K562 (cell line): ENCODE measurements at regions not wholly inside any gene's neighbourhood (a gene's known extent, or its start where the extent isn't known, plus 50 kb on each side); places are given as distances from the start of the nearest gene placed in this dataset.

ENCODE experiments used
- ATAC-seq: fragments of 200-7000 bp; cut with Tn5 transposase; 3 replicates; pipeline ENCODE4 v1.9.1; 2020; ENCODE audit warnings: moderate library complexity
- BruUV-seq: library from RNA; stranded (reverse); fragments of 400-500 nt; replicated peaks from 2 replicates; lab custom pipeline; 2021; lab: Mats Ljungman, UMichigan
- CTCF ChIA-PET: fragments of 300-600 bp; formaldehyde crosslinking; extraction: SDS; loops from one replicate; lab custom pipeline; 2021; ENCODE audit warnings: low intra/inter-chr PET ratio; lab: Yijun Ruan, JAX
- POLR2A ChIA-PET: fragments of 300-600, 350-650 bp; sonication (Branson Sonifier 250); formaldehyde crosslinking; extraction: SDS; loops from one replicate; lab custom pipeline; 2021; ENCODE audit warnings: antibody characterized with exemption, inconsistent platforms; lab: Yijun Ruan, JAX
- DNase-seq, 4 experiments: peaks; one replicate each; pipeline versions ENCODE4 v3.0.0 to v3.0.0-alpha.2; 2011 to 2018; ENCODE audit warnings: low spot score in 3 of 4, mixed read lengths in 3 of 4; ENCODE audit errors: extremely low read depth in 1 of 4
- FAIRE-seq: peaks from 2 replicates; lab custom pipeline; 2011; peaks lifted over from hg19 to GRCh38; lab: Jason Lieb, UNC
- H2AFZ ChIP-seq: 2 replicates; pipeline ENCODE4 v1.6.0; 2011; ENCODE audit warnings: low read depth, low read length, control low read depth, inconsistent platforms
- H3K27ac ChIP-seq: fragments of 200-600 bp; 3 replicates; pipeline ENCODE4 v1.8.0; 2011; ENCODE audit warnings: low read depth, mild to moderate bottlenecking, control low read depth, inconsistent platforms, low read length, moderate library complexity, mixed read lengths; ENCODE audit errors: extremely low read depth
- H3K27me3 ChIP-seq, 2 experiments: fragments of 300-600 bp in 1 of 2; 2 replicates in 1 of 2; 3 replicates in 1 of 2; pipeline versions ENCODE4 v1.6.0 to v1.8.0; 2011; ENCODE audit warnings: inconsistent platforms in 2 of 2, low read length in 2 of 2, mild to moderate bottlenecking in 1 of 2, mixed read lengths in 1 of 2, moderate library complexity in 1 of 2; ENCODE audit not compliant: control insufficient read depth in 2 of 2, insufficient read depth in 2 of 2
- H3K36me3 ChIP-seq: fragments of 300-600 bp; 3 replicates; pipeline ENCODE4 v1.8.0; 2011; ENCODE audit warnings: mild to moderate bottlenecking, low read length, inconsistent platforms; ENCODE audit not compliant: control insufficient read depth, insufficient read depth
- H3K4me1 ChIP-seq, 2 experiments: fragments of 200-600 bp in 1 of 2; replicated peaks in 1 of 2; 2 replicates in 1 of 2; 3 replicates in 1 of 2; pipeline versions ENCODE4 v1.5.1 to v1.8.0; 2011; ENCODE audit warnings: inconsistent platforms in 2 of 2, low read length in 2 of 2, mild to moderate bottlenecking in 1 of 2, mixed read lengths in 1 of 2, moderate library complexity in 1 of 2; ENCODE audit not compliant: control insufficient read depth in 2 of 2, insufficient read depth in 2 of 2
- H3K4me2 ChIP-seq: 2 replicates; pipeline ENCODE4 v1.6.1; 2011; ENCODE audit warnings: low read length, control low read depth, inconsistent platforms, mixed read lengths; ENCODE audit not compliant: insufficient read depth
- H3K4me3 ChIP-seq: fragments of 200-600 bp; sonication (generic), shearing (Covaris generic); 2 replicates; pipeline ENCODE4 v1.5.1; 2016; ENCODE audit warnings: control low read depth, inconsistent platforms
- H3K79me2 ChIP-seq: fragments of 200-600 bp; 3 replicates; pipeline ENCODE4 v1.8.0; 2011; ENCODE audit warnings: low read length, inconsistent platforms; ENCODE audit not compliant: control insufficient read depth, insufficient read depth
- H3K9ac ChIP-seq, 2 experiments: 2 replicates each; pipeline versions ENCODE4 v1.6.0 to v1.6.1; 2011; ENCODE audit warnings: low read depth in 2 of 2, low read length in 2 of 2, control low read depth in 1 of 2, inconsistent platforms in 1 of 2, mild to moderate bottlenecking in 1 of 2, mixed read lengths in 1 of 2; ENCODE audit not compliant: insufficient read depth in 1 of 2
- H3K9me1 ChIP-seq: one replicate; pipeline ENCODE4 v1.6.0; 2011; ENCODE audit warnings: inconsistent platforms, mild to moderate bottlenecking, low read length, moderate library complexity; ENCODE audit not compliant: control insufficient read depth, insufficient read depth
- H3K9me3 ChIP-seq: replicated peaks from 2 replicates; pipeline ENCODE4 v1.5.1; 2011; ENCODE audit warnings: low read depth, low read length, inconsistent platforms; ENCODE audit not compliant: control insufficient read depth, insufficient read depth
- H4K20me1 ChIP-seq: replicated peaks from 2 replicates; pipeline ENCODE4 v1.6.1; 2011; ENCODE audit warnings: low read length, inconsistent platforms, mixed read lengths; ENCODE audit not compliant: control insufficient read depth, insufficient read depth
- ATF4 ChIP-seq: fragments of 450-650 bp; formaldehyde crosslinking; IDR thresholded peaks from 2 replicates; pipeline ENCODE4 v1.4.0; 2022; ENCODE audit warnings: mild to moderate bottlenecking, moderate library complexity
- CHD7 ChIP-seq: fragments of 200-600 bp; sonication (generic); IDR thresholded peaks from one replicate; pipeline ENCODE4 v1.6.1; 2012; ENCODE audit warnings: mild to moderate bottlenecking, low read depth, low read length, inconsistent platforms
- HDAC2 ChIP-seq: fragments of 450-650 bp; IDR thresholded peaks from 2 replicates; pipeline ENCODE4 v1.6.1; 2016; ENCODE audit warnings: mild to moderate bottlenecking
- SIRT6 ChIP-seq: IDR thresholded peaks from one replicate; pipeline ENCODE4 v1.6.1; 2012; ENCODE audit warnings: low read depth, mild to moderate bottlenecking, control low read depth, inconsistent platforms, low read length, moderate library complexity
- TRIM24 ChIP-seq, 2 experiments: fragments of 450-650 bp; IDR thresholded peaks; 2 replicates each; pipeline ENCODE4 v1.6.1; 2016
- TRIM28 ChIP-seq: fragments of 450-650 bp; IDR thresholded peaks from 2 replicates; pipeline ENCODE4 v1.6.1; 2017
- ZNF146 ChIP-seq: IDR thresholded peaks from one replicate; pipeline ENCODE4 v1.6.1; 2018; ENCODE audit warnings: missing compliant biosample characterization; ENCODE audit not compliant: unreplicated experiment
- ZNF282 ChIP-seq: sonication (generic); formaldehyde crosslinking; IDR thresholded peaks from 2 replicates; pipeline ENCODE4 v1.8.1; 2023; ENCODE audit warnings: missing genetic modification reagents
- ZNF668 ChIP-seq: fragments of 250-450 bp; sonication (Bioruptor Pico); IDR thresholded peaks from 2 replicates; pipeline ENCODE4 v1.8.0; 2022; ENCODE audit warnings: mild to moderate bottlenecking, inconsistent platforms
- WGBS: fragments of 100-300 bp; shearing (Covaris generic); methylation state at CpG from one replicate; pipeline ENCODE4 v1.1.6; 2016; ENCODE audit warnings: low coverage, mixed read lengths; ENCODE audit not compliant: insufficient coverage; ENCODE audit errors: missing lambda C conversion rate; 5-methylcytosine and 5-hydroxymethylcytosine counted together
- in situ Hi-C: fragments of 300-500 bp; cut with MboI; formaldehyde crosslinking; loops from 4 replicates; pipeline ENCODE4 v1.15.0; 2018; ENCODE audit warnings: inconsistent platforms, mixed read lengths
- intact Hi-C: fragments of 100-400 bp; cut with micrococcal nuclease; formaldehyde crosslinking; loops from 2 replicates; pipeline ENCODE4 v1.14.2; 2022

GRCh38 chr6:22157233-22157632 is 139.6 kb downstream of the PRL start:
- intact Hi-C loops (no loop called here), in situ Hi-C loops (no loop called here)
- H3K4me3 ChIP-seq, result no peak overlapping the region
- no peaks in the 10 kb centered on the region for H3K9me1 ChIP-seq
- H3K9me3 ChIP-seq, result no peaks in the 10 kb centered on the region
- H3K36me3 ChIP-seq, result no peaks in the 10 kb centered on the region
- WGBS, result 0% methylated on average over 4 of the region's 4 CpGs
- H3K4me2 ChIP-seq, result no peak overlapping the region
- CTCF ChIA-PET, result no interaction called here
- no peaks in the 10 kb centered on the region for H3K27me3 ChIP-seq
- BruUV-seq, result no TSS peak
- H3K79me2 ChIP-seq, result no peaks in the 10 kb centered on the region
- no peaks in the 10 kb centered on the region for H4K20me1 ChIP-seq
- H3K9ac ChIP-seq, result no peak overlapping the region
- TF ChIP-seq TRIM24 (IDR thresholded peaks at IDR 0.05) (no peak), ZNF282 (CRISPR knock-in tag) (no peak), ATF4 (CRISPR knock-in tag) (no peak), SIRT6 (no peak), CHD7 (no peak), ZNF146 (CRISPR knock-in tag) (no peak), ZNF668 (CRISPR knock-in tag) (no peak), HDAC2 (no peak), TRIM28 (no peak)
- H3K27ac ChIP-seq, result no peak overlapping the region
- no peak for ATAC-seq
- no peak for FAIRE-seq
- H3K4me1 ChIP-seq, result no peaks in the 10 kb centered on the region
- H2AFZ ChIP-seq, result no peak overlapping the region
- DNase-seq, result no peak
- POLR2A ChIA-PET, result no interaction called here
